ENCODE measurements at regions not wholly inside any gene's neighbourhood (a gene's known extent, or its start where the extent isn't known, plus 50 kb on each side); places are given as distances from the start of the nearest gene placed in this dataset.

- POLR2A ChIA-PET = no interaction called here
- Histone ChIP-seq H3K79me2 (ENCODE audit: insufficient read depth, low read length) (no peaks in the 10 kb centered on the region), H3K9ac (ENCODE audit: insufficient read depth, low read depth, low read length) (no peak overlapping the region), H3K36me3 (replicated peaks in 1 of 2; ENCODE audit: control insufficient read depth in 1 of 2, insufficient read depth in 2 of 2, low read length in 2 of 2) (no peaks in the 10 kb centered on the region), H4K20me1 (ENCODE audit: insufficient read depth, low read length) (no peaks in the 10 kb centered on the region), H2AFZ (ENCODE audit: low read length) (no peak overlapping the region), H3K4me3 (replicated peaks in 1 of 3; ENCODE audit: insufficient read depth in 1 of 3, low read depth in 2 of 3, low read length in 3 of 3) (no peak overlapping the region), H3K27ac (ENCODE audit: extremely low read length, insufficient read depth, low read length) (no peak overlapping the region), H3K4me2 (ENCODE audit: low read depth, low read length) (no peak overlapping the region), H3K9me3 (ENCODE audit: low read length) (no peaks in the 10 kb centered on the region), H3K27me3 (ENCODE audit: control insufficient read depth in 1 of 2, insufficient read depth in 2 of 2, low read length in 2 of 2) (no peaks in the 10 kb centered on the region), H3K4me1 (ENCODE audit: insufficient read depth, low read length) (no peaks in the 10 kb centered on the region)
- DNase-seq (ENCODE audit: low spot score) (no peak), FAIRE-seq (no peak), ATAC-seq (no peak)
- CTCF ChIA-PET (ENCODE audit: low intra/inter-chr PET ratio, low total read pairs) = no interaction called here
- 59% methylated on average over 9 of the region's 9 CpGs for WGBS (ENCODE audit: low lambda C conversion rate)
- intact Hi-C loops (cut with micrococcal nuclease; ENCODE audit: unreplicated experiment) (no loop called here), in situ Hi-C loops (cut with HindIII; ENCODE audit: extremely low pct_ligation_motif_present, low pct_unique_long_range_greater_than_20kb) (no loop called here)
- TF ChIP-seq CBX5 (CRISPR knock-in tag; IDR thresholded peaks at IDR 0.05; ENCODE audit: borderline replicate concordance) = no peak
- no peak for TF ChIP-seq FOXA3 (CRISPR knock-in tag; IDR thresholded peaks at IDR 0.05)
- TF ChIP-seq BCL6 (CRISPR knock-in tag; IDR thresholded peaks at IDR 0.05) = no peak
- TF ChIP-seq DDIT3 (CRISPR knock-in tag; IDR thresholded peaks at IDR 0.05) = no peak
- TF ChIP-seq ZNF468 (CRISPR knock-in tag; IDR thresholded peaks at IDR 0.05) = no peak
- TF ChIP-seq MBD4 (IDR thresholded peaks at IDR 0.05; ENCODE audit: borderline replicate concordance, low read length) = no peak
- no peak for TF ChIP-seq ARID4A (CRISPR knock-in tag; IDR thresholded peaks at IDR 0.05; ENCODE audit: borderline replicate concordance)
- no peak for TF ChIP-seq MTA1 (CRISPR knock-in tag; IDR thresholded peaks at IDR 0.05; ENCODE audit: borderline replicate concordance)
- TF ChIP-seq GABPA (IDR thresholded peaks at IDR 0.05; ENCODE audit: low read depth, low read length) = no peak
- no peak for TF ChIP-seq GABPA (CRISPR knock-in tag; IDR thresholded peaks at IDR 0.05; ENCODE audit: low read depth)
- TF ChIP-seq ZNF740 (CRISPR knock-in tag; IDR thresholded peaks at IDR 0.05) = no peak
- TF ChIP-seq CHCHD3 (CRISPR knock-in tag; IDR thresholded peaks at IDR 0.05) = no peak
- TF ChIP-seq FOXK1 (CRISPR knock-in tag; IDR thresholded peaks at IDR 0.05; ENCODE audit: borderline replicate concordance, low read depth) = no peak
- TF ChIP-seq HNRNPUL1 (IDR thresholded peaks at IDR 0.05; ENCODE audit: low read depth, low read length) = no peak
- TF ChIP-seq FIP1L1 (IDR thresholded peaks at IDR 0.05; ENCODE audit: borderline replicate concordance, insufficient read depth, low read depth, low read length) = no peak
- TF ChIP-seq ZZZ3 (CRISPR knock-in tag; IDR thresholded peaks at IDR 0.05; ENCODE audit: borderline replicate concordance) = no peak
- no peak for TF ChIP-seq ZSCAN9 (CRISPR knock-in tag; IDR thresholded peaks at IDR 0.05; ENCODE audit: borderline replicate concordance)
- no peak for TF ChIP-seq RAD51 (IDR thresholded peaks at IDR 0.05; ENCODE audit: borderline replicate concordance)
- BruUV-seq (replicated peaks) = no TSS peak
Measured at GRCh38 chr10:64535131-64535867, 1014.1 kb downstream of the REEP3 start.

Measured in HepG2 (cell line).